OCI-LY7 (cell line): ENCODE measurements at regions not wholly inside any gene's neighbourhood (a gene's known extent, or its start where the extent isn't known, plus 50 kb on each side); places are given as distances from the start of the nearest gene placed in this dataset.

Experiments used
- CTCF ChIP-seq: fragments of 200-600 bp; sonication (generic); conservative IDR thresholded peaks from 2 replicates; pipeline ENCODE4 v1.5.1; 2014; ENCODE audit warnings: mild to moderate bottlenecking, antibody characterized with exemption, low read length, moderate library complexity, mixed read lengths
- EZH2phosphoT487 ChIP-seq: fragments of 200-600 bp; sonication (generic); IDR thresholded peaks from 2 replicates; pipeline ENCODE4 v1.6.1; 2018; ENCODE audit warnings: low read depth, borderline replicate concordance, mild to moderate bottlenecking, mixed run types, antibody characterized with exemption, low read length, moderate library complexity, mixed read lengths

GRCh38 chr4:42326524-42326923, 70.8 kb upstream of the SHISA3 start:
- TF ChIP-seq CTCF (no peak), EZH2phosphoT487 (no peak)
